Smooth muscle cell (in vitro differentiated cells): ENCODE measurements at regions not wholly inside any gene's neighbourhood (a gene's known extent, or its start where the extent isn't known, plus 50 kb on each side); places are given as distances from the start of the nearest gene placed in this dataset.

Experiments used
- DNase-seq: peaks from one replicate; lab custom pipeline; 2025; ENCODE audit not compliant: unreplicated experiment; lab: John Stamatoyannopoulos, UW
- H2AFZ ChIP-seq: fragments of 200-600 bp; sonication (generic); 2 replicates; pipeline ENCODE4 v1.6.0; 2016; ENCODE audit warnings: antibody characterized with exemption, low read depth, mild to moderate bottlenecking
- H3F3A ChIP-seq: fragments of 200-600 bp; sonication (generic); 2 replicates; pipeline ENCODE4 v1.6.0; 2017; ENCODE audit warnings: antibody characterized with exemption, low read depth
- H3K27ac ChIP-seq: fragments of 200-600 bp; sonication (generic); 2 replicates; pipeline ENCODE4 v1.5.1; 2016; ENCODE audit warnings: low read depth, mild to moderate bottlenecking
- H3K27me3 ChIP-seq: fragments of 200-600 bp; sonication (generic); 2 replicates; pipeline ENCODE4 v1.6.1; 2016; ENCODE audit warnings: low read depth, mild to moderate bottlenecking
- H3K36me3 ChIP-seq: fragments of 200-600 bp; sonication (generic); 2 replicates; pipeline ENCODE4 v1.5.1; 2016; ENCODE audit warnings: low read depth
- H3K4me1 ChIP-seq: fragments of 200-600 bp; sonication (generic); 2 replicates; pipeline ENCODE4 v1.5.1; 2016; ENCODE audit warnings: low read depth
- H3K4me2 ChIP-seq: fragments of 200-600 bp; sonication (generic); 2 replicates; pipeline ENCODE4 v1.6.0; 2016; ENCODE audit warnings: mild to moderate bottlenecking
- H3K4me3 ChIP-seq: fragments of 200-600 bp; sonication (generic); 2 replicates; pipeline ENCODE4 v1.5.1; 2016; ENCODE audit warnings: mild to moderate bottlenecking
- H3K79me2 ChIP-seq: fragments of 200-600 bp; sonication (generic); 2 replicates; pipeline ENCODE4 v1.6.0; 2016; ENCODE audit warnings: low read depth, mild to moderate bottlenecking
- H3K9ac ChIP-seq: fragments of 200-600 bp; sonication (generic); 2 replicates; pipeline ENCODE4 v1.6.0; 2016; ENCODE audit warnings: low read depth
- H3K9me3 ChIP-seq: fragments of 200-600 bp; sonication (generic); replicated peaks from 2 replicates; pipeline ENCODE4 v1.5.1; 2016; ENCODE audit warnings: low read depth
- H4K20me1 ChIP-seq: fragments of 200-600 bp; sonication (generic); 2 replicates; pipeline ENCODE4 v1.6.0; 2016; ENCODE audit warnings: low read depth
- CTCF ChIP-seq: fragments of 200-600 bp; sonication (generic); IDR thresholded peaks from 2 replicates; pipeline ENCODE4 v1.5.1; 2017; ENCODE audit warnings: borderline replicate concordance, mild to moderate bottlenecking, antibody characterized with exemption; ENCODE audit not compliant: insufficient read depth, poor library complexity, severe bottlenecking
- whole genome bisulfite sequencing: methylation state at CpG from one replicate; pipeline ENCODE4 v1.1.7; 2016; ENCODE audit warnings: low lambda C conversion rate; 5-methylcytosine and 5-hydroxymethylcytosine counted together

- no peak overlapping the region for H3K27ac ChIP-seq
- no peaks in the 10 kb centered on the region for H4K20me1 ChIP-seq
- TF ChIP-seq CTCF, result no peak
- H2AFZ ChIP-seq, result no peak overlapping the region
- no peaks in the 10 kb centered on the region for H3K9me3 ChIP-seq
- H3K27me3 ChIP-seq, result peaks cover 6% of the 10 kb centered on the region
- H3K4me2 ChIP-seq, result no peak overlapping the region
- no peak for DNase-seq
- H3K36me3 ChIP-seq, result no peaks in the 10 kb centered on the region
- no peaks in the 10 kb centered on the region for H3F3A ChIP-seq
- no peaks in the 10 kb centered on the region for H3K79me2 ChIP-seq
- H3K4me1 ChIP-seq, result no peaks in the 10 kb centered on the region
- no peak overlapping the region for H3K4me3 ChIP-seq
- WGBS, result 34% methylated on average over 1 of the region's 1 CpG
- H3K9ac ChIP-seq, result no peak overlapping the region
These were observed 524.4 kb downstream of the PRR16 start for GRCh38 chr5:120988491-120988890.

- no peaks in the 10 kb centered on the region for H3K36me3 ChIP-seq
- peaks cover 6% of the 10 kb centered on the region for H3K27me3 ChIP-seq
- H3F3A ChIP-seq, result no peaks in the 10 kb centered on the region
- H3K4me1 ChIP-seq, result no peaks in the 10 kb centered on the region
- no peak for TF ChIP-seq CTCF
- no peaks in the 10 kb centered on the region for H3K79me2 ChIP-seq
- H3K9ac ChIP-seq, result no peak overlapping the region
- no peaks in the 10 kb centered on the region for H3K9me3 ChIP-seq
- H3K27ac ChIP-seq, result no peak overlapping the region
- H3K4me3 ChIP-seq, result no peak overlapping the region
- H2AFZ ChIP-seq, result no peak overlapping the region
- DNase-seq, result no peak
- H3K4me2 ChIP-seq, result no peak overlapping the region
- H4K20me1 ChIP-seq, result no peaks in the 10 kb centered on the region
These were observed 524.8 kb downstream of the PRR16 start for GRCh38 chr5:120988941-120989340.

GRCh38 chr5:120991569-120991968 lies 527.5 kb downstream of the PRR16 start:
- Histone ChIP-seq H3K79me2 (no peaks in the 10 kb centered on the region), H3K9ac (no peak overlapping the region), H3K4me1 (no peaks in the 10 kb centered on the region), H3K27me3 (peaks cover 6% of the 10 kb centered on the region), H3F3A (no peaks in the 10 kb centered on the region), H3K4me2 (no peak overlapping the region), H3K36me3 (no peaks in the 10 kb centered on the region), H2AFZ (no peak overlapping the region), H3K4me3 (no peak overlapping the region), H3K9me3 (no peaks in the 10 kb centered on the region), H4K20me1 (no peaks in the 10 kb centered on the region), H3K27ac (no peak overlapping the region)
- DNase-seq, result no peak
- WGBS, result 94% methylated on average over 2 of the region's 2 CpGs
- no peak for TF ChIP-seq CTCF

DNA sequence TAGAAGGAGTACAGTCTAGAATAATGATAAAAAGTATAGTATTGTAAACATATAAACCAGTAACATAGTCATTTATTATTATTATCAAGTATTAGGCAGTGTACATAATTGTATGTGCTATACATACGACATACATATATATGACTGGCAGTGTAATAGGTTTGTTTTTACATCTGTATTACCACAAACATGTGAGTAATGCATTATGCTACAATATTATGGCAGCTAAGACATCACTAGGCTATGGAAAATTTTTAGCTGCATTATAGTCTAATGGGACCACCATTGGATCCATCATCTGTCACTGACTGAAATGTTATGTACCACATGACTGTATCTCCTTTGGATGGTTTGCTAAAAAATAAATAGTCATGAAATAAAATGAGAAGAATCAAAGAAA lies 530.0 kb downstream of the PRR16 start:
- H3K4me2 ChIP-seq, result no peak overlapping the region
- no peak overlapping the region for H3K27ac ChIP-seq
- TF ChIP-seq CTCF, result no peak
- peaks cover 6% of the 10 kb centered on the region for H3K27me3 ChIP-seq
- WGBS, result 97% methylated on average over 1 of the region's 1 CpG
- no peaks in the 10 kb centered on the region for H3F3A ChIP-seq
- no peak overlapping the region for H3K4me3 ChIP-seq
- H3K9me3 ChIP-seq, result no peaks in the 10 kb centered on the region
- no peaks in the 10 kb centered on the region for H3K4me1 ChIP-seq
- no peaks in the 10 kb centered on the region for H3K79me2 ChIP-seq
- no peak for DNase-seq
- H3K9ac ChIP-seq, result no peak overlapping the region
- H2AFZ ChIP-seq, result no peak overlapping the region
- no peaks in the 10 kb centered on the region for H4K20me1 ChIP-seq
- H3K36me3 ChIP-seq, result no peaks in the 10 kb centered on the region
